ENCODE measurements at regions not wholly inside any gene's neighbourhood (a gene's known extent, or its start where the extent isn't known, plus 50 kb on each side); places are given as distances from the start of the nearest gene placed in this dataset.

DNA sequence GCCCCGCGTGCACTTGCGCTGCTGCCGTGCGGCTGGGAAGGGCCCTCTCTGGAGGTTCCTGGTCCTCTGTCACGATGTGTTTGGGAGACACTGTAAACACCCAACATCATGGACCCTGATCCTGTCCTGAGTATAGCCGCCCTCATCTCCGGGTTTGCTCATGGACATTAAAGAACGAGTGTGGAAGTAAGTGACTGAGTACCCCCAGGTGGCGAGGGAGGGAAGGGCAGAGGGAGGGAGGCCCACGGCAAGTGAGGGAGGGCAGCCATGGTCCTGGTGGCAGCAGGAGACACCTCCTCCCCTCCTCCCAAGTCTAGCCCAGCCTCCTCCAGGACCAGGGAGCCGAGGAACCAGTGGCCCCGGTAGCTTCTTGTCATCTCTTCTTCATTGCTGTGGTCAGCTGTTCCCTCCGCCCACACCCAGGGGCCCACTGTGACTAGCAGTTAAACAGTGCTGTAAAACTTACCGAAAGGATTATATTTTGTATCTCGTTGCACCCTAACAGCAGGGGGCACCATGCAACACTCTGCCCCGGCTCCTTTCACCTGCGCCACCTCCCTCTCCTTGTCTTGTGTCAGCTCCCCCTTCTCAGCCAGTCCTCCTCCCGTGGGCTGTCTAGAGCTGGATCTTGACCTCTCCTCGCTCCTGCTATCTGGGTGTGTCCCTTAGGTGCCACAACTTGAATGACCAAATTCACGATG is 566.5 kb upstream of the B3GAT1 start:
- TF ChIP-seq CREB5 (CRISPR knock-in tag; IDR thresholded peaks at IDR 0.05; ENCODE audit: low read depth) (no peak), ZFP30 (CRISPR knock-in tag; IDR thresholded peaks at IDR 0.05) (no peak), OSR1 (CRISPR knock-in tag; IDR thresholded peaks at IDR 0.05) (no peak), ISL1 (CRISPR knock-in tag; IDR thresholded peaks at IDR 0.05) (no peak), ARNTL (CRISPR knock-in tag; IDR thresholded peaks at IDR 0.05; ENCODE audit: borderline replicate concordance, low read depth) (no peak)
- TF ChIP-seq, protein P1, sequence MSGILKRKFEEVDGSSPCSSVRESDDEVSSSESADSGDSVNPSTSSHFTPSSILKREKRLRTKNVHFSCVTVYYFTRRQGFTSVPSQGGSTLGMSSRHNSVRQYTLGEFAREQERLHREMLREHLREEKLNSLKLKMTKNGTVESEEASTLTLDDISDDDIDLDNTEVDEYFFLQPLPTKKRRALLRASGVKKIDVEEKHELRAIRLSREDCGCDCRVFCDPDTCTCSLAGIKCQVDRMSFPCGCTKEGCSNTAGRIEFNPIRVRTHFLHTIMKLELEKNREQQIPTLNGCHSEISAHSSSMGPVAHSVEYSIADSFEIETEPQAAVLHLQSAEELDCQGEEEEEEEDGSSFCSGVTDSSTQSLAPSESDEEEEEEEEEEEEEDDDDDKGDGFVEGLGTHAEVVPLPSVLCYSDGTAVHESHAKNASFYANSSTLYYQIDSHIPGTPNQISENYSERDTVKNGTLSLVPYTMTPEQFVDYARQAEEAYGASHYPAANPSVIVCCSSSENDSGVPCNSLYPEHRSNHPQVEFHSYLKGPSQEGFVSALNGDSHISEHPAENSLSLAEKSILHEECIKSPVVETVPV (CRISPR knock-in tag; IDR thresholded peaks at IDR 0.05) = no peak
